Medulla oblongata (tissue), 1 donor: ENCODE measurements at regions not wholly inside any gene's neighbourhood (a gene's known extent, or its start where the extent isn't known, plus 50 kb on each side); places are given as distances from the start of the nearest gene placed in this dataset.
"Not testable (repeated sequence)": the region's sequence is repeated elsewhere in the genome, so short reads cannot be mapped to it uniquely, and the experiment has no call there.

Source experiments
- DNase-seq: peaks from one replicate; pipeline ENCODE4 v3.0.0-alpha.2; 2015; ENCODE audit errors: extremely low spot score

- DNase-seq = no peak
These were observed 571.5 kb upstream of the PPP2R3A start for GRCh38 chr3:135393898-135394525.

- no peak for DNase-seq
These were observed 553.1 kb upstream of the PPP2R3A start for GRCh38 chr3:135412475-135412874.

GRCh38 chr3:135416182-135416581 lies 549.3 kb upstream of the PPP2R3A start:
- DNase-seq = no peak

- no peak for DNase-seq
These were observed 546.4 kb upstream of the PPP2R3A start for GRCh38 chr3:135419155-135419554.

GRCh38 chr3:135426508-135426907 lies 539.0 kb upstream of the PPP2R3A start:
- DNase-seq = no peak

- no peak for DNase-seq
These were observed 533.1 kb upstream of the PPP2R3A start for GRCh38 chr3:135432402-135432801.

- not testable (repeated sequence) for DNase-seq
These were observed 526.5 kb upstream of the PPP2R3A start for GRCh38 chr3:135438889-135439597.

GRCh38 chr3:135439632-135440031 lies 525.9 kb upstream of the PPP2R3A start:
- not testable (repeated sequence) for DNase-seq

- no peak for DNase-seq
These were observed 525.3 kb upstream of the PPP2R3A start for GRCh38 chr3:135440233-135440632.

GRCh38 chr3:135440746-135441145 lies 524.8 kb upstream of the PPP2R3A start:
- DNase-seq = no peak

GRCh38 chr3:135444058-135444457 lies 521.5 kb upstream of the PPP2R3A start:
- DNase-seq = no peak

GRCh38 chr3:135447483-135447882 lies 518.0 kb upstream of the PPP2R3A start:
- no peak for DNase-seq

- DNase-seq = no peak
These were observed 517.0 kb upstream of the PPP2R3A start for GRCh38 chr3:135448520-135448919.

- no peak for DNase-seq
These were observed 516.5 kb upstream of the PPP2R3A start for GRCh38 chr3:135449046-135449445.

- no peak for DNase-seq
These were observed 514.3 kb upstream of the PPP2R3A start for GRCh38 chr3:135451037-135451785.

- DNase-seq = no peak
These were observed 512.6 kb upstream of the PPP2R3A start for GRCh38 chr3:135452881-135453280.

GRCh38 chr3:135453326-135453725 lies 512.2 kb upstream of the PPP2R3A start:
- DNase-seq = no peak

GRCh38 chr3:135454890-135455289 lies 510.6 kb upstream of the PPP2R3A start:
- DNase-seq = no peak

GRCh38 chr3:135456108-135456790 lies 509.3 kb upstream of the PPP2R3A start:
- no peak for DNase-seq

GRCh38 chr3:135458541-135459322 lies 506.8 kb upstream of the PPP2R3A start:
- no peak for DNase-seq

- DNase-seq = no peak
These were observed 505.3 kb upstream of the PPP2R3A start for GRCh38 chr3:135460273-135460672.
